ENCODE measurements at regions not wholly inside any gene's neighbourhood (a gene's known extent, or its start where the extent isn't known, plus 50 kb on each side); places are given as distances from the start of the nearest gene placed in this dataset.

DNA sequence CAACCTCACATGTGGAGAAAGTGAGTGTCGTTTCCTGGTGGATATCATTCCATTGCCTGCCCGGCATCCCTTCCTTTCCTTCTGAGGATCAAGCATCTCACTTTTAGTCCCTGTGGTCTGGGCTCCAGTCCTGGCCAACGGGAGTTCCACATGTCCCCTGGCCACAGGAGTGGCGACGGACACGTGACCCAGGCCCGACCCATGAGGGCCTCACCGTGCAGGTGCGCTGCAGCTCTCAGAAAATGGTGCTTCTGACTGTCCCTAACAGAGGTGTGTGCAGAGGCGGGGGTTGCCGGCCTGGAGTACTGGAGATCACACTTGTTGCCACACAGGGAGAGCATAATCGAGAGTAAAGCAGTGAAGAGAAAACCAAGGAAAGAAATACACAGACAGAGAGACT lies 476.9 kb upstream of the FRG1 start:
- Histone ChIP-seq H3K36me3 (ENCODE audit: control insufficient read depth, insufficient read depth, low read length) (no peaks in the 10 kb centered on the region), H3K9ac (ENCODE audit: extremely low read depth, low read length, poor library complexity, severe bottlenecking) (no peak overlapping the region), H3K4me1 (ENCODE audit: control insufficient read depth, insufficient read depth, low read length) (no peaks in the 10 kb centered on the region), H3K27me3 (ENCODE audit: control insufficient read depth, insufficient read depth, low read length, poor library complexity, severe bottlenecking) (no peaks in the 10 kb centered on the region), H3K4me3 (ENCODE audit: low read length) (no peak overlapping the region), H3K27ac (ENCODE audit: low read depth, low read length) (no peak overlapping the region), H3K9me3 (ENCODE audit: control insufficient read depth, low read length) (no peaks in the 10 kb centered on the region)
- H3K4me3 Mint-ChIP-seq, result no peak overlapping the region
- no peaks in the 10 kb centered on the region for H3K36me3 Mint-ChIP-seq (ENCODE audit: low read depth)
- peaks cover 53% of the 10 kb centered on the region for H3K9me3 Mint-ChIP-seq
- no peaks in the 10 kb centered on the region for H3K4me1 Mint-ChIP-seq
- peaks cover 2% of the 10 kb centered on the region for H3K27me3 Mint-ChIP-seq (ENCODE audit: insufficient read depth)
- no peak for DNase-seq
- H3K27ac Mint-ChIP-seq, result no peak overlapping the region
- 92 to 95% methylated on average over 6 to 12 of the region's 12 CpGs for WGBS, 2 experiments (ENCODE audit: insufficient coverage in 1 of 2, insufficient read length in 1 of 2)
- TF ChIP-seq, protein P1, sequence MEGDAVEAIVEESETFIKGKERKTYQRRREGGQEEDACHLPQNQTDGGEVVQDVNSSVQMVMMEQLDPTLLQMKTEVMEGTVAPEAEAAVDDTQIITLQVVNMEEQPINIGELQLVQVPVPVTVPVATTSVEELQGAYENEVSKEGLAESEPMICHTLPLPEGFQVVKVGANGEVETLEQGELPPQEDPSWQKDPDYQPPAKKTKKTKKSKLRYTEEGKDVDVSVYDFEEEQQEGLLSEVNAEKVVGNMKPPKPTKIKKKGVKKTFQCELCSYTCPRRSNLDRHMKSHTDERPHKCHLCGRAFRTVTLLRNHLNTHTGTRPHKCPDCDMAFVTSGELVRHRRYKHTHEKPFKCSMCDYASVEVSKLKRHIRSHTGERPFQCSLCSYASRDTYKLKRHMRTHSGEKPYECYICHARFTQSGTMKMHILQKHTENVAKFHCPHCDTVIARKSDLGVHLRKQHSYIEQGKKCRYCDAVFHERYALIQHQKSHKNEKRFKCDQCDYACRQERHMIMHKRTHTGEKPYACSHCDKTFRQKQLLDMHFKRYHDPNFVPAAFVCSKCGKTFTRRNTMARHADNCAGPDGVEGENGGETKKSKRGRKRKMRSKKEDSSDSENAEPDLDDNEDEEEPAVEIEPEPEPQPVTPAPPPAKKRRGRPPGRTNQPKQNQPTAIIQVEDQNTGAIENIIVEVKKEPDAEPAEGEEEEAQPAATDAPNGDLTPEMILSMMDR (conservative IDR thresholded peaks at IDR 0.05), result no peak

DNA sequence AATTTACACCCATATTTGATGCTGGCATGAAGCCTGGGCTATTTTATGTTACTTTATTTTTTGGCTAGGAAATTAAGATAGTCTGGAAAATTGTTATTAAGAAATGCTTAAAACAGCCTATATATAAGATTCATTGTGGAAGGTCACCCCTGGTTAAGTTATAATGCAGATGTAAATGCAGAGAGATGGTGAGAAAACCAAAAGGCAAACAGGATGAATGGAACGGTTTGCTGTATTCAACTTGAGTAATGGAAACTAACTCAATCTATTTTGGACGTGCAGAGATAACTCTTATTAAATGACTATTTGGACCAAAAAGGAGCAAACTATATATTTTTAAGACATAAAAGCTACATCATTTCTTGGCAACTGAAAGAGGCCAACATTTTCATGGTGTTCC lies 446.3 kb upstream of the FRG1 start:
- H3K4me1 ChIP-seq (ENCODE audit: control insufficient read depth, insufficient read depth, low read length), result no peaks in the 10 kb centered on the region
- no peak overlapping the region for H3K4me3 ChIP-seq (ENCODE audit: low read length)
- H3K9ac ChIP-seq (ENCODE audit: extremely low read depth, low read length, poor library complexity, severe bottlenecking), result no peak overlapping the region
- Mint-ChIP-seq H3K36me3 (ENCODE audit: low read depth) (no peaks in the 10 kb centered on the region), H3K27ac (no peak overlapping the region), H3K4me3 (no peak overlapping the region), H3K9me3 (peaks cover 46% of the 10 kb centered on the region), H3K27me3 (ENCODE audit: insufficient read depth) (no peaks in the 10 kb centered on the region), H3K4me1 (no peaks in the 10 kb centered on the region)
- 86 to 88% methylated on average over 1 to 2 of the region's 2 CpGs for WGBS, 2 experiments (ENCODE audit: insufficient coverage in 1 of 2, insufficient read length in 1 of 2)
- no peak overlapping the region for H3K27ac ChIP-seq (ENCODE audit: low read depth, low read length)
- TF ChIP-seq, protein P1 (conservative IDR thresholded peaks at IDR 0.05), result no peak
- H3K36me3 ChIP-seq (ENCODE audit: control insufficient read depth, insufficient read depth, low read length), result no peaks in the 10 kb centered on the region
- no peaks in the 10 kb centered on the region for H3K27me3 ChIP-seq (ENCODE audit: control insufficient read depth, insufficient read depth, low read length, poor library complexity, severe bottlenecking)
- no peaks in the 10 kb centered on the region for H3K9me3 ChIP-seq (ENCODE audit: control insufficient read depth, low read length)
- no peak for DNase-seq

DNA sequence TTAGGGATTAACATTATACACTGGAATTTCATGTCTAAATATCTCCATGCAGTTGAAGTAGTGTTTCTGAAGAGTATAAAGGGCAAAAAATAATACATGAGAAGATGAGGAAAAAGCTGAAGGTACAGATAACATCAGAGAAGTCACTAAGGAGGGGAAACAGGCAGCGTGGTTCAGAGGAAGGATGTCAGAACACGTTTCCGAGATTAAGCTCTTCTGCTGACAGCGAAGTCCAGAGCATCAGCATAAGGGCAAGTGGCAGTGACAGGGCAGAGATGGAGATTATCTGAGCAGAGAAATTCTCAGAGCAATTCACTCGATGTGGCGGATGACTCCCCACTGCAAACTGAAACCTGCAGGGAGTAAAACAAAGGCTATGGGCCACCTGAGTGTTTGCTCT lies 443.2 kb upstream of the FRG1 start:
- H3K36me3 ChIP-seq (ENCODE audit: control insufficient read depth, insufficient read depth, low read length), result no peaks in the 10 kb centered on the region
- H3K36me3 Mint-ChIP-seq (ENCODE audit: low read depth), result no peaks in the 10 kb centered on the region
- H3K4me1 ChIP-seq (ENCODE audit: control insufficient read depth, insufficient read depth, low read length), result no peaks in the 10 kb centered on the region
- no peak overlapping the region for H3K9ac ChIP-seq (ENCODE audit: extremely low read depth, low read length, poor library complexity, severe bottlenecking)
- H3K9me3 Mint-ChIP-seq, result peaks cover 42% of the 10 kb centered on the region
- H3K27ac Mint-ChIP-seq, result no peak overlapping the region
- no peak overlapping the region for H3K4me3 Mint-ChIP-seq
- no peaks in the 10 kb centered on the region for H3K4me1 Mint-ChIP-seq
- no peaks in the 10 kb centered on the region for H3K27me3 ChIP-seq (ENCODE audit: control insufficient read depth, insufficient read depth, low read length, poor library complexity, severe bottlenecking)
- TF ChIP-seq, protein P1 (conservative IDR thresholded peaks at IDR 0.05), result no peak
- H3K27me3 Mint-ChIP-seq (ENCODE audit: insufficient read depth), result no peaks in the 10 kb centered on the region
- WGBS, 2 experiments (ENCODE audit: insufficient coverage in 1 of 2, insufficient read length in 1 of 2), result 86 to 91% methylated on average over 6 of the region's 6 CpGs
- no peak overlapping the region for H3K4me3 ChIP-seq (ENCODE audit: low read length)
- no peak for DNase-seq
- no peaks in the 10 kb centered on the region for H3K9me3 ChIP-seq (ENCODE audit: control insufficient read depth, low read length)
- no peak overlapping the region for H3K27ac ChIP-seq (ENCODE audit: low read depth, low read length)

Data from endodermal cell (in vitro differentiated cells).